NCI-H2227 (cell line): ENCODE measurements at regions not wholly inside any gene's neighbourhood (a gene's known extent, or its start where the extent isn't known, plus 50 kb on each side); places are given as distances from the start of the nearest gene placed in this dataset.
A peak's percentile ranks its signal among the peaks of the same experiment; 100 is the strongest.

Experiments
- DNase-seq: peaks from one replicate; lab custom pipeline; 2025; ENCODE audit not compliant: unreplicated experiment; lab: John Stamatoyannopoulos, UW

DNA sequence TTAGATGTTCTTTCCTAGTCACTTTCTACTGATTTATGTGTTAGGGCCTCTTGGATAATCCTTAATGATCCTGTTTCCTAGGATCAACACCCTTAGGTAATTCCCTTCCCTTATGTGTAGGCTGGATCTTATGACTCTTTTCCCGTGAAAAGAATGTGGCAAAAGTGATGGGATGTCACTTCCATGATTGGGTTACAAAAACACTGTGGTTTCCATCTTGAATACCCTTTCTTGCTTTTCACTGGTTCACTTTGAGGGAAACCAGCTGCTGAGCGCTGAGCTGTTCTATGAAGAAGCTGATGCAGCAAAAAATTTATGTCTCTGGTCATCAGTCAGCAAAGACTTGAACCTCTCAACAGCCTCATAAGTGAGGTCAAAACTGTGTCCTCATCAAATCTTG lies 609.4 kb downstream of the OLFM4 start:
- no peak for DNase-seq

DNA sequence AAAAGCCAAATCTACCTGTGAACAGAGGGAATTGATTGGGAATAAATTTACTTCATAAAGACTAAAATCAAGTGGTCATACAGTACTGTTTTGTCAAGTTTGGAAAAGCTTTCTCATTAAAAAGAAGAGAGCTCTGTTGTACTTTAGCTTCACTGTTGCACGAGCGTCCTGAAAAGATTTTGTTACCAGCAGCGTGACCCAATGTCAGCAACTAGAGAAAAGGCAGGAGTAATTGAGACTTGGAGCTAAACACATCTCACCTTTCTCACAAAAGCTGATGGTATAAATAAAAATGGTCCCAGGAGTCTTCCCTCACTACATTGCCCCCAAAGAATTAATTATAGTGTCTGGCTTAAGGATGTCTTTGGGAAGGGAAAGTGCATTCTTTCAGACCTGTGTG lies 613.7 kb downstream of the OLFM4 start:
- DNase-seq = no peak

DNA sequence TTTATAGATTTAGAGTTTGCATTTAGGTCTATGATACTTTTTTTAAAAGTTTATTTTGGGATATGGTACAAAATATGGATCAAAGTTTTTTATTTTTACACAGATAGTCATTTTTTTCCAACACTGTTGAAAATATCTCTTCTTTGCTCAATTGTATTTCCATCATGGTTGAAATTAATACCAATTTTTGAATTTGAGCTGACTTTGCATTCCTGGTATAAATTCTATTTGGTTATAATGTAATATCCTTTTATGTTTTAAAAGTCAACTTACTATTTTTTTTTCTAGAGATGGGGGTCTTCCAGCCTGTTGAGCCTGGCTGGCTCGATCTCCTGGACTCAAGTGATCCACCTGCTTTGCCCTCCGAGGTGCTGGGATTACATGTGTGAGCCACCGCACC lies 620.1 kb downstream of the OLFM4 start:
- DNase-seq = no peak

DNA sequence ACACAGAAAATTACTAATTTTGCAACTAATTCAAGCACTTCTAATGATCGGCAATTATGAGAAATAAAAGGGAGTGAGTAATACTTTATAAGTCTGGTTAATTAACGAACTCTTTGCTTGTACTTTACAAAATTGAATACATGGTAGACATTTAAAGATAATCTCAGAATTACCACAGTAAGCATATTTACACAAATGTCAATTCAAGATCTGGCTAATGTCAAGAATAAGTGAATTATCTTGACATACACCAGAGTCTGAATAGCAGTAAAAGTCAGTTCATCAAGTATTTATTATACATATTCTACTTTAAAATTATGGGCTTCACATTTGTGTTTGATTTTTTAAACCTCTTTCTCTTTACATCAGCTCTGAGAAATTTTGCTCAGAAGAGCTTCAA lies 643.4 kb downstream of the OLFM4 start:
- DNase-seq = no peak

DNA sequence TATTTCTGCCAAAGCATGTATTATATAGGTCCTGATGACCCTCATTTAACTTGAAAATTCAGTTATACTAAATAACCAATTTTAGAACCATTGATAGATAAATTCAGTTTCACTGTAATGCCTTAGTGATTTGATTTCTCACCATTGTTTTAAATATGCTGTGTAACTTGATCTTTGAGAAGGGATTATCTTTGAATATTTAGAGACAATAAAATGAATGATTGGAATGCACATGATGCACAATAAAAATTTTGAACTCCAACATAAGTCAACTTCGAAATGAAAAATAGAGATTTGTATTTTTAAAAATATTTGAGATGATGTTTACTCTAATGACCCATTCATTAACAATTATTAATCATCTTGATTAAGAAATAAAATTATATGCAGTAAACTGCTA lies 654.5 kb downstream of the OLFM4 start:
- no peak for DNase-seq

DNA sequence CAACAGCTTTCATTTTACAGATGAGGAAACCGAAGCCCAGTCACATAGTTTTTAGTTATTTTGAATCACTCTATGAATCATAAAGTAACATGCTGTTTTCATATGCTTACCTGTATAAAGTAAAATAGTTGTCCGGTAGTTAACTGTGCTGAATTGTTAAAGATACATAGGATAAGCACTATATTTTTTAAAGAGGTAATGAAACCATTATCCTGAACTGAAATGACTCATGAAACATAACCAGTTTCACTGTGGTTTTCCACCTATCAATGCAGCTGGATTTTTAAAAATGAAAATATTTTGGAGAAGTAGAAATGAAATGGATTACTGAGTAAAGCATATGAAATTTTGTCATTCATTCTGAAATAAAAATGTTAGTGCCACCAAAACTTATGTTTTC lies 655.0 kb downstream of the OLFM4 start:
- no peak for DNase-seq

DNA sequence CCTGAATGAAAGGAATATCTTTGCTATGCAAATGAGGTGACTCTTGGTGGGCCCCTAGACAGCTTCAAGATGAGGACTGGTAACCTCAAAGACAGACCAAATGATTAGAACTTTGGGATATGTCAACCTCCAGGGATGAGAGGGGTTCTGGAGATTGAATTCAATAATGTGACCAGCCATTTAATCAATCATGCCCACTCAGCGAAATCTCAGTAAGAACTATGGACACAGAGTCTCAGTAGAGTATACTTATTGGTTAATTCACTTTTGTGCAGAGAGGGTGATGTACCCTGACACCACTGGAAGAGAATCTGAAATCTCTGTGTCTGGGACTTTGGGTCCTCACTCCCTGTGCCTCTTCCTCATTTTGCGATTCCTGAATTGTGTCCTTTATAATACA lies 662.8 kb downstream of the OLFM4 start:
- no peak for DNase-seq

DNA sequence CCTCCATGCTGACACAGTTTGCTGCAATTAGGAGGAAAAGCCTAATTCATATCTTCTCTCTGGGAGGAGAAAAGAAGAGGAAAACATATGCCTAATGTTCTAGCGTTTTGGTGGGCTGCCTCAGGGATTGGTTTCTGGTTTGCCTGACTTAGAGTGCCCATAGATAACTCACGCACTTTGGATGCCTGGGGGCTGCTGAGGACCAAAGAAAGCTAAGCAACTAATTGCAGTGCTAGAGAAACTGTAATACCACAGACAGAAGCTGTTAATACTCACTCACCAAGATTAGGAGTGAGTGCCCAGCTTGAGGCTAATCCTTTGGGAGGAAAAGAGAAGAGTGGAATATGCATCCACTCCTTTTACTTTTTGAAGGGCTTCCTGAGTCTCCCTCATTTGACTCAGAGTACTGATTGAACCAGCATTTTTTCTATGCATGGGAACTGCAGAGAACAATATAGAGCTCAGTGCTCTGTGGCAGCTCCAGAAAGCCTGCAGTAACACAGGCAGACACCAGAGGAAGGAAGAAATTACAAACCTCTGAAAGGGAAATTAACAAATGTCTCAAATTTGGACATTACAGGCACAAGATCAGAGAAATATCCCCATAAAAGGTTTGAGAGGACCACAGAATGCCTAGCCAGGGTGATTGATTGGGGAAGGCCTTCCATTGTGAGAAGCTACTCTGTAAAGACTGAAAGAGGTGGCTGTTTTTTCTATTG lies 666.4 kb downstream of the OLFM4 start:
- DNase-seq = no peak

DNA sequence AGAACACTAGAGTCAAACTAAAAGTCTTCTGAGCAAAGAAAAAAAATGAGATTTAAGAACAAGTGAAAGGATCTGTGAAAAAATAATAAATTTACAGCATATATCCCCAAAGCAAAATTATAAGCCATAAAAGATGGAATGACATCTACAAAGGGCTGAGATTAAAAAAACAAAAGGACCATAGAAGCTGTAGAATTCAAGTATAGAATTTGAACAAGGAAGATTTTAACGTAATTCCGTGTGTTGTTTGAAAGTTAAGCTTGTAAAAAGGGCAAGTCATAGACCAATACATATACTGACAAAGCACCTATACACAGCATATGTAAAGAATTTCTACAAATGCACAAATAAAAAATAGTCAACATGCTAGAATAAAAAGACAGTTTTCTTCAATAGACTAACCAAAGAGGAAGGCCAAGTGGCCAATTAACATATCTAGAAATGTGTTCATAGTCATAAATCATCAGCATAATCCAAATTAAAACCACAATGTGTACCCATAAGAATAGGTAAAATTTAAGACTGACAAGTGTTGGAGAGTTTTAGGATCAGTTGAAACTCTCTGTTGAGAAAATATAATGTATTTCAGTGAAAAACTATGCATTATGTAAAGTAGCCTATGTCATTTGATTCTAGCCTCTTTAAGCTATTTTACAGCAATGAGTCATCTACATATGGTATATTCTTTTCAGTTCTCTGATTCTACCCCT lies 674.9 kb downstream of the OLFM4 start:
- DNase-seq = no peak

DNA sequence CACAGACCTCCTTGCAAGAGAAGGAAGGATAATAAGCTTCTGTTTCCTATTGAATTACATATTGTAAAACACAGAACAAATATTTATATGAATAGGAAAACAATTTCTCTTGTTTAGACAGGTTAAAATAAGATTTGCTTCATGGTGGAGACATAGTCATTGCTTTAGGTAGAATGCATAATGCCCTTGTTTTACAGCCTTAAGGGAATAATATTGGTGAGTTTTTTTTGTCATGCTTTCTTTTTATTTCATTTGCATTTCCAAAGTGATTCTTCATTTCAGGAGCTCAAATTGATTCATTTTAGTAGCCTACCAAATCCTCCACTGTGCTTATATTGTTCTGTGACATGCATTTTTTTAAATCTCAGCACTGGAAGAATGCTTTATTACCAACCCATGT lies 690.7 kb downstream of the OLFM4 start:
- no peak for DNase-seq

DNA sequence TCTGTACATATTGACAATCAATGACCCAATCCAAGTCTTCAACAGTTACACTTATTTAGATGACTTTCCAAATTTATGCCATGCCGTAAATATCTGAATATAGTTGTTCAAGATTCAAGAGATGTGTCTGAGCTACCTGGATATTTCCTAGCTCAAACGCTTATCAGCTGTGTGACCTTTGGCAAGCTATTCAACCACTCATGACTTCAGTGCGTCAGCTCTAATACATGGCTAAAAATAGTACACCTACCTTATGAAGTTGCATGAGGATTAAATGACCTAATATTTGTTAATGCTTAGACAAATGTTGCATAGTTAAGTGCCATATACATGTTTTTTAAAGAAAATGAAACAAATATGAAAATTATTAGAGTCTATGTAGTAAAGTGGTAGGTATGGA lies 704.1 kb downstream of the OLFM4 start:
- no peak for DNase-seq

DNA sequence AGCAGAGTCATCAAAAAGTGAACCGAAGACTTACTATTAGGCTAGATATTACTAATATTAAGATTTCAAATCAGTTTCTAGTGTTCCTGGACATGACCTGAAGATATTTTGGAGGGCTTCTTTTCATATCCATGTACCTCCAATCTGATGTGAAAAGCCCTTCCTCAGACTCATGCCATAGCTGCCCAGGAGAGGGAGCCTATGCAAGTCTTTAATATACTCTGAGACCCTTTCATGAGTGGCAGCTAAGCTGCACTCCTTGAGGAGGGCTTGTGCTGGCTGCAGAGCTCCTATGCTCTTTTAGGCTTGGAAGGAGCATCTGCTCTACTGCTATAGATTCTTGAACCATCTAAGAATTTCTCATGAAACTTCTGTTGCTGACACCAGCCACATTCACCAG lies 715.3 kb downstream of the OLFM4 start:
- no peak for DNase-seq

DNA sequence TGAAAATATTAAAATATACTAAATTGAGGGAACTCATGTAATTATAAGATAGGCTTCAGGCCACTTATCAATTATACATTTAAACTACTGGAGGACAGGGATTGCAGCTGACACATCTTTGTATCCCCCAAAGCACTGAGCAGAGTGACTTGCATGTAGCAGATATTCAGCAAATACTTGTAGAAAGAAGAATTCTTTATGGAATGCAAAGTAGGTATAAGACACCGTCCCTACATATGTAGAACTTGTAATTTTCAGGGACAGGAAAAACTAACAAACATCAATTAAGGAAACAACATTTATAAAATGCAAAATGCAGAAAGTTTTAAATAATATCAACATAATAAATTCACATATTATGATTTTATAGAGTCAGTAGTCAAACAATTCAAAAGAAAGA lies 719.2 kb downstream of the OLFM4 start:
- no peak for DNase-seq

DNA sequence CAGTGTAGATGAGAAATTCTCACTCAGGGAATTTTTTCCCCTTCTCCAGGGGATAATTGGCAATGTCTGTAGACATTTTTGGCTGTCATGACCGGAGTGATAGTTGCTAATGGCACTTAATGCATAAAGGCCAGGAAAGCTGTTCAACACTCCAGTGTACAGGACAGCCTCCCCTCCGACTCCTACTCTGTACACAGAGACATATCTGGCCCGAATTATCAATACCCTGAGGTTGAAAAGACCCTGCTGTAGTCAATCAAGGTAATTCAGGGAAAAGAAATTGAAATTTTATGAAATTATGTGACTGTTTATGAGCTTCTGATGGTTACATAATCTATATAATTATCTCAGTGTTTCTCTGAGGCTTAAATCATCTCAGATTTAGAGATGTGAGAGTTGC lies 720.7 kb downstream of the OLFM4 start:
- no peak for DNase-seq

DNA sequence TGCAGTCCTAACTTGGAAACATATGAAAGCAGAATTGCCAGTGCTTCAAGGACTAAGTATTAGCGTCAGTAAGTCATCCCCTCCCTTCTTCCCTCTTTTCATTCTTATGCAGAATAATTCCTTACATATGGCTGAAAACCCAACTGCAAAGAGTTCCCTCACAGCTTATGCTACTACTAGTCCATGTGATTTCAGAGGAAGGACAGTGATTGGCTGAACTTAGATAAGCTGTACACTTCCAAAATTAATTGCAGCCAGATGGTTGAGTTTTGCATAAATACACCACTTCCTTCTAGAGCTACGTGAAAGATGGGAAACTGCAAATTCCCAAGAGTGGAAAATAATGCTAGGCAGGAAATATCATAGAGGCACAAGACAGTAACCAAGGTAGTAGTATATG lies 730.4 kb downstream of the OLFM4 start:
- DNase-seq = no peak

DNA sequence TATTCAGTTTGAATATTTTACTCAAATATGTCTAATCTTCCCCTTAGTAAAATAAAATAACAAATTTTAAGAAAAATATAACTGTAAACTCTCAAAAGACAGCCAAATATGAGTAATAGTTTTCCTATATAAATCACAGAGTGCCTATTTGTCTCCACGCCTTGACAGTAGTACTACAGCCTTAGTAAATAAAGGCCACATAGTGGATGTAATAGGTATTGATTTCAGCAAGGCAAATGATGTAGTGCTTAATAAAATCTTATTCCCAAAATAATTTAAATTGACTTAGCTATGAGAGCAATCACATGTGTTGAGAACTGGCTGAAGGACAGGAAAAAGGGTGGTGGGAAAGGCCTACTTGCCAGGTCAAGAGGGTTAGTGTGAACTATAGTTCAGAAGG lies 747.2 kb downstream of the OLFM4 start:
- no peak for DNase-seq

DNA sequence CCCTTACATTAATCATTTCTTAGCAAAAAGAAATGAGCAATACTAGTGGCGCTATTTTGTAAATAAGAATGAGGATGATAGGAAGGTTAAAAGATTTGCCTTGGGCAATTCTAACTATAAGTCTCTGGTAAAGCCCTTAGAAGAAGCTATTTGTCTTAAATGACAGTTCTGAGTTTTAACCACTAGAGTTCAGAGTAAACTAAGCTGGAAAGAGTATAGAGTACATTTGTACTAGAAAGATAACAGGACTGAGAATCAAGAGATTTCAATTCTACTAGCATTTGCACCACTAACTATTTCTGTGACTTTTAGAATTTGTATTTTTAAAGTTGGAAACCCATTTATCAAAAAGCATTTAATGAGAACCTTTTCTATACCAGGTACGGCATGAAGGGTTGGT lies 750.3 kb downstream of the OLFM4 start:
- DNase-seq = no peak

DNA sequence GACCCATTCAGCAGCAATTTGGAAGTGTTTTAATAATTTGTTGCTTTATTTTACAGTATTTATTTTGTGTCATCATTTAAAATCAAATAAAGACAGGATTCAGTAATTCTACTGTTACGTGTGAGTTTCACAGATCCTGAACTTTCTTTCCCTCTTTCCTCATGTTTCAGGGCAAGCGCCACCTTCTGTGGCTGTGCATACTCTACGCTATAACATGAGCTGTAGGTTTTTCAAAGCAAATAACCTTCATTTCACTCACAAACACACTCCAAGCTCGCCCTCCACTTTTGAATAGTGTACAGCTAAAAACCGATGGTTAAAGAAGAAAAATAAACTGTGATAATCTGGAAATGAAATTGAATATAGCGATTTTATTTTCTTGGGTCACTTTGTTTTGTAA lies 753.3 kb downstream of the OLFM4 start:
- no peak for DNase-seq

DNA sequence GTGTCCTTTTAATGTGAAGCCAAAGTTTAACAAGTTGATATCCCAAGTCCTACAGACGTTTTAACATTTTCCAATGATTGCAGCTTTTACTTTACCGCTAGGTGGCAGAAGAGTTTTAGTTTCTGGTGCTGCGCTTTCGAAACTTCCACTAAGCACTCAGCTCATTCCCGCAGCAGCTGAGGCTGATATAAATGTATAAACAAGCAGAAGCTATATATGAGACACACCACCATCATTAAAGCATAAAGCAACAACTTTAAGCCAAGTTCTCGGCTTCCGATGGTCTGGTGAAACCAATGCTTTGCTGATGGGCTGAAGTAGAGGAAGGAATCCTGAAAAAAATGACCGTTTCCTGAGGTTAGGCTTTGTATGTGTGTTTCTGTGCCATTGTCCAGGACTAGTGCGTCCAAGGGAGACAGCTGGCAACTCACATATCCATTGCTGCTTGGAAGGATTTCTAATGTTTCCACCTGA lies 753.9 kb downstream of the OLFM4 start:
- peak; percentile 72 for DNase-seq

DNA sequence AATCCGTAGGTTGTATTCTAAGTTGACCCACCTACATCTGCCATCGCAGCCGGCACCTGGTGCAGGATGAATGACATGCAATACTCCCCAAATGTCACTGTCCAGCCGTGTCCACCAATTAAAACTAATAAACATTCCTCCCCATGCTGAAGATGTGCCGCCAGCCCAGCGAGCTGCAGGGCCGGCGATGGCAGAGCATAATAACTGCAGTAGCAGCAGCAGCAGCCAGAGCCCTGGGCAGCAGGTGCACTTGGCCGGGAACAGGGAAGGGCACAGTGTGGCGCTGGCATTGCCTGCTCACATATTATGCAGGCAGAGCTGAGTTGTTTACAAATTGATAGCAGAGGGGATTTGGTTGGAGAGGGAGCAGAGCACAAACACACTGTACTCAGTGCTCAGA lies 754.9 kb downstream of the OLFM4 start:
- peak; percentile 1 for DNase-seq

DNA sequence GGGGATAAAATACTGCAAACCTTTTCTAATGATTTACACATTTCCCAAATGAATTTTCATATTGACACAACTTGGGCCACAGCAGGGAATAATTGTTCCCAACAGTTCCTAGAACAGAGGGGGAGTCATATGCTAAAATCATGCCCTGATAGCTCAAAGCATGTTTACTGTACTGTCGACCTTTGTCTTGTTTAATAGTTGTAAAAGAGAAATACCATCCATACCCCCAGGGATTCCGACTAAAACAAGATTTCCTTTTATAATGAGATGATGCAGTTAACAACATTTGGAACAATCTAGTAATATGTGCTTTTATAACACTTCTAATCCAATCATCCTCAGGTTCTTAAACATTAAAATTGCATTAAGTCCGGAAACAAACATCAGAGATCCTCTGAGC lies 759.7 kb downstream of the OLFM4 start:
- no peak for DNase-seq

DNA sequence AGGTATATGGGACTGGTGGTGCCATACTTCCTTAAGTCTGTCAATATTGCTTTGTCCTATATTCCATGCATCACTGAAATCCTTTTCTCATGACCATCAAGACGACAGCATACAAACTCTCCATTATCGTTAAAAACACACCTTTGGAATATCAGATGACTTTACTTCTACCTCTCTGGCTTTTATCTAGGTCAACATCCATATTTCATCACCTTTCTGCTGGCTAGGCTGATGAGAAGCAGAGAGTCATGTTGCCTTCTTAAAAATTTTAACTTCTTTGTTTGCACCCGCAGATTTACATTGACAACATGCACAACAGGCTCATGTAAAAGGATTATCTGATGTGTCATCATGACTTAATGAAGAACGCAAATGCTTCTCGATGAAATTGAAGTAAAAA lies 771.4 kb downstream of the OLFM4 start:
- no peak for DNase-seq
